ENCODE measurements at regions not wholly inside any gene's neighbourhood (a gene's known extent, or its start where the extent isn't known, plus 50 kb on each side); places are given as distances from the start of the nearest gene placed in this dataset.

DNA sequence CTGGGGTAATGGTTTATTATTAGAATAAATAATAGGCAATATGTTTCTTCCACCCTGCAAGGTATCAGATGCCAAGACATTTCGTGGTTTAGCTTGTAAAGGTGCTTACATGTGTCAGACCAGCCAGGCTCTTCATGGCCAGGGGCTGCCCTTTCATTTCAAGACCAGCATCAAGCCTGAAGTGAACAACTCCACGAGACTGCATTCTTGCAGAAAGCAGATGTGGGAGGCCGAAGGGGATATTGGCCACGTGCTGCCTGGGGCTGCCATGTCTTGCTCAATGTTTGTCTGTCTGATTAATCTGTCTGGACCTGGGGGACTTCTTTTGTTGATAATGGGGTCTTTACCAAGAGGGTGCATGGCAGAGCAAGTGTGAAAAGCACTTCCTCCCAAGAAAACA lies 294.2 kb upstream of the RBFOX1 start:
- POLR2A ChIA-PET: no interaction called here
- ATAC-seq: no peak

DNA sequence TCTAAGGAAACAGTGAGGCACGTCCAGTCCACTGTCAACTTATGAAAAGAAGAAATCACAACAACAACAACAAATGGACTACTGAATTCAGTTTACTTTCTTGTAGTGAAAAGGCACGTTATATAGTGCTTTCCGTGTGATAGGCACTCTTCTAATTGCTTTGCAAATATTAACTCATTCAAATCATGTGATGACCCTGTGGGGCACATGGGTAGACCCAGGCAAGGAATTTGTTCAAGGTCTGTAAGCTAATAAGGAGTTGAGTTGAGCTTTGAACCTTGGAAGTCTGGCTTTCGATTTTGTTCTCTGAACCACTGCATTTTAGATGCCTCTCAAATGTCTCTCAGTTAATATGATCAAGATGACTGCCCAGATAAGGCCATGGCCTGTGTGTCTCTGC lies 295.1 kb upstream of the RBFOX1 start:
- H3K79me2 ChIP-seq (ENCODE audit: insufficient read depth, low read length): no peaks in the 10 kb centered on the region
- TF ChIP-seq POLR2A (IDR thresholded peaks at IDR 0.05; ENCODE audit: borderline replicate concordance, extremely low read depth, insufficient read depth, insufficient read length) (no peak), YY1 (IDR thresholded peaks at IDR 0.05; ENCODE audit: extremely low read depth, insufficient replicate concordance, low read depth, low read length) (no peak), SRF (IDR thresholded peaks at IDR 0.05; ENCODE audit: low read depth) (no peak), EGR1 (IDR thresholded peaks at IDR 0.05; ENCODE audit: low read depth) (no peak), SIN3A (IDR thresholded peaks at IDR 0.05; ENCODE audit: low read depth) (no peak), EZH2 (IDR thresholded peaks at IDR 0.05) (no peak), ELF1 (IDR thresholded peaks at IDR 0.05; ENCODE audit: borderline replicate concordance, low read depth) (no peak), TCF7L2 (IDR thresholded peaks at IDR 0.05; ENCODE audit: borderline replicate concordance, extremely low read depth, insufficient read depth, insufficient read length) (no peak), CBX3 (IDR thresholded peaks at IDR 0.05; ENCODE audit: low read depth) (no peak), POLR2AphosphoS5 (IDR thresholded peaks at IDR 0.05; ENCODE audit: low read depth, low read length) (no peak), CEBPB (IDR thresholded peaks at IDR 0.05; ENCODE audit: low read depth) (no peak)
- TF ChIP-seq, protein P1, sequence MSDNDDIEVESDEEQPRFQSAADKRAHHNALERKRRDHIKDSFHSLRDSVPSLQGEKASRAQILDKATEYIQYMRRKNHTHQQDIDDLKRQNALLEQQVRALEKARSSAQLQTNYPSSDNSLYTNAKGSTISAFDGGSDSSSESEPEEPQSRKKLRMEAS (IDR thresholded peaks at IDR 0.05): no peak
- TF ChIP-seq, protein P2, sequence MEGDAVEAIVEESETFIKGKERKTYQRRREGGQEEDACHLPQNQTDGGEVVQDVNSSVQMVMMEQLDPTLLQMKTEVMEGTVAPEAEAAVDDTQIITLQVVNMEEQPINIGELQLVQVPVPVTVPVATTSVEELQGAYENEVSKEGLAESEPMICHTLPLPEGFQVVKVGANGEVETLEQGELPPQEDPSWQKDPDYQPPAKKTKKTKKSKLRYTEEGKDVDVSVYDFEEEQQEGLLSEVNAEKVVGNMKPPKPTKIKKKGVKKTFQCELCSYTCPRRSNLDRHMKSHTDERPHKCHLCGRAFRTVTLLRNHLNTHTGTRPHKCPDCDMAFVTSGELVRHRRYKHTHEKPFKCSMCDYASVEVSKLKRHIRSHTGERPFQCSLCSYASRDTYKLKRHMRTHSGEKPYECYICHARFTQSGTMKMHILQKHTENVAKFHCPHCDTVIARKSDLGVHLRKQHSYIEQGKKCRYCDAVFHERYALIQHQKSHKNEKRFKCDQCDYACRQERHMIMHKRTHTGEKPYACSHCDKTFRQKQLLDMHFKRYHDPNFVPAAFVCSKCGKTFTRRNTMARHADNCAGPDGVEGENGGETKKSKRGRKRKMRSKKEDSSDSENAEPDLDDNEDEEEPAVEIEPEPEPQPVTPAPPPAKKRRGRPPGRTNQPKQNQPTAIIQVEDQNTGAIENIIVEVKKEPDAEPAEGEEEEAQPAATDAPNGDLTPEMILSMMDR (IDR thresholded peaks at IDR 0.05 in 2 of 3, conservative IDR thresholded peaks at IDR 0.05 in 1 of 3; ENCODE audit: borderline replicate concordance in 1 of 3, insufficient read depth in 1 of 3, low read depth in 2 of 3, low read length in 2 of 3): no peak

More for the DNA sequence above, 294.2 kb upstream of the RBFOX1 start:
- Histone ChIP-seq H3K79me2 (ENCODE audit: insufficient read depth, low read length) (no peaks in the 10 kb centered on the region), H4K20me1 (ENCODE audit: insufficient read depth) (no peaks in the 10 kb centered on the region), H3K27ac (ENCODE audit: low read depth, low read length) (no peak overlapping the region), H3K4me2 (ENCODE audit: low read length) (no peak overlapping the region), H3K27me3 (ENCODE audit: insufficient read depth, low read length) (no peaks in the 10 kb centered on the region), H3K9me2 (ENCODE audit: insufficient read depth) (no peaks in the 10 kb centered on the region), H3K9me3 (ENCODE audit: control insufficient read depth in 1 of 2, insufficient read depth in 1 of 2, low read depth in 1 of 2, low read length in 2 of 2) (no peaks in the 10 kb centered on the region), H3K4me1 (ENCODE audit: control insufficient read depth in 1 of 2, insufficient read depth in 2 of 2, low read length in 2 of 2) (no peaks in the 10 kb centered on the region), H3K9ac (ENCODE audit: low read length) (no peak overlapping the region), H3K4me3 (replicated peaks in 1 of 2; ENCODE audit: low read depth in 1 of 2, low read length in 2 of 2) (no peak overlapping the region), H2AFZ (ENCODE audit: low read depth, low read length, poor library complexity, severe bottlenecking) (no peak overlapping the region), H3K36me3 (ENCODE audit: control insufficient read depth in 1 of 2, insufficient read depth in 2 of 2, low read length in 2 of 2) (no peaks in the 10 kb centered on the region)
- DNase-seq (ENCODE audit: low read depth, low spot score): no peak
- intact Hi-C loops (cut with micrococcal nuclease): no loop called here
- TF ChIP-seq JUND (IDR thresholded peaks at IDR 0.05) (no peak), EGR1 (IDR thresholded peaks at IDR 0.05; ENCODE audit: low read depth) (no peak), FOSL1 (IDR thresholded peaks at IDR 0.05; ENCODE audit: low read depth) (no peak), CBX3 (IDR thresholded peaks at IDR 0.05; ENCODE audit: low read depth) (no peak)
- TF ChIP-seq, protein P1 (IDR thresholded peaks at IDR 0.05): no peak
- TF ChIP-seq, protein P2 (IDR thresholded peaks at IDR 0.05 in 2 of 3, conservative IDR thresholded peaks at IDR 0.05 in 1 of 3; ENCODE audit: borderline replicate concordance in 1 of 3, insufficient read depth in 1 of 3, low read depth in 2 of 3, low read length in 2 of 3): no peak
- ChIA-PET CTCF (no interaction called here), RAD21 (ENCODE audit: low non-redundant PET in 1 of 2, low total read pairs in 2 of 2, uncharacterized antibody in 2 of 2, unreplicated experiment in 2 of 2) (no interaction called here)
- no TSS peak for BruUV-seq (replicated peaks)

More for the DNA sequence above, 295.1 kb upstream of the RBFOX1 start:
- no peak overlapping the region for H3K4me2 ChIP-seq (ENCODE audit: low read length)
- intact Hi-C loops (cut with micrococcal nuclease): no loop called here
- H3K27ac ChIP-seq (ENCODE audit: low read depth, low read length): no peak overlapping the region
- no peak overlapping the region for H3K4me3 ChIP-seq (replicated peaks in 1 of 2; ENCODE audit: low read depth in 1 of 2, low read length in 2 of 2)
- H3K9me3 ChIP-seq (ENCODE audit: control insufficient read depth in 1 of 2, insufficient read depth in 1 of 2, low read depth in 1 of 2, low read length in 2 of 2): no peaks in the 10 kb centered on the region
- POLR2A ChIA-PET: no interaction called here
- no peak overlapping the region for H2AFZ ChIP-seq (ENCODE audit: low read depth, low read length, poor library complexity, severe bottlenecking)
- BruUV-seq (replicated peaks): no TSS peak
- no peaks in the 10 kb centered on the region for H4K20me1 ChIP-seq (ENCODE audit: insufficient read depth)
- no peak for DNase-seq (ENCODE audit: low read depth, low spot score)
- RAD21 ChIA-PET (ENCODE audit: low non-redundant PET in 1 of 2, low total read pairs in 2 of 2, uncharacterized antibody in 2 of 2, unreplicated experiment in 2 of 2): no interaction called here
- H3K4me1 ChIP-seq (ENCODE audit: control insufficient read depth in 1 of 2, insufficient read depth in 2 of 2, low read length in 2 of 2): no peaks in the 10 kb centered on the region
- H3K9me2 ChIP-seq (ENCODE audit: insufficient read depth): no peaks in the 10 kb centered on the region
- ATAC-seq: no peak
- CTCF ChIA-PET: no interaction called here
- no peaks in the 10 kb centered on the region for H3K27me3 ChIP-seq (ENCODE audit: insufficient read depth, low read length)
- no peaks in the 10 kb centered on the region for H3K36me3 ChIP-seq (ENCODE audit: control insufficient read depth in 1 of 2, insufficient read depth in 2 of 2, low read length in 2 of 2)
- no peak overlapping the region for H3K9ac ChIP-seq (ENCODE audit: low read length)
